GM19043 (cell line): ENCODE measurements at regions not wholly inside any gene's neighbourhood (a gene's known extent, or its start where the extent isn't known, plus 50 kb on each side); places are given as distances from the start of the nearest gene placed in this dataset.

Experiments
- ATAC-seq: cut with Tn5 transposase; IDR thresholded peaks from one replicate; pipeline ENCODE4 v1.9.1; 2021; ENCODE audit warnings: low read depth; ENCODE audit not compliant: unreplicated experiment

GRCh38 chr7:12741951-12742575, 54.6 kb downstream of the ARL4A start:
- ATAC-seq: no peak

DNA sequence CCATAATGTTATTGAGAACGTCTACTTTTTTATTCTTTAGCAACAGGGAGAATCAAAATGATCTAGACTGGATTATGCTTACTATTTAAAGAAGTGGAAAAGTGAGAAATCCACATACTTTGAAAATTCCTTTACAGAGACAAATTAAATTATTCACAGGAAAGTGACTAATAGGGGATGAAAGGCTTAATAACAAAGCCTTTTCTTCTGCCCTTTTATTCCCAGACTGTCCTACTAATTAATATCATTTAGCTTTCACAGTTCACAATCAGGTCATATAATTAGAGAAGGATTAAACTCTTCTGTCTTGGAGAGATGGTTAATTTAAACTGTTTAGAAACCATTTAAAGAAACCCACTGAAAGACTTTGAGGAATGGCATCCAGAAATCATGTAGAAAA, 58.8 kb downstream of the ARL4A start:
- ATAC-seq: no peak

- ATAC-seq: no peak
Observed at GRCh38 chr7:12747687-12748306, 60.4 kb downstream of the ARL4A start.

- ATAC-seq: no peak
Observed at GRCh38 chr7:12749069-12749468, 61.6 kb downstream of the ARL4A start.

DNA sequence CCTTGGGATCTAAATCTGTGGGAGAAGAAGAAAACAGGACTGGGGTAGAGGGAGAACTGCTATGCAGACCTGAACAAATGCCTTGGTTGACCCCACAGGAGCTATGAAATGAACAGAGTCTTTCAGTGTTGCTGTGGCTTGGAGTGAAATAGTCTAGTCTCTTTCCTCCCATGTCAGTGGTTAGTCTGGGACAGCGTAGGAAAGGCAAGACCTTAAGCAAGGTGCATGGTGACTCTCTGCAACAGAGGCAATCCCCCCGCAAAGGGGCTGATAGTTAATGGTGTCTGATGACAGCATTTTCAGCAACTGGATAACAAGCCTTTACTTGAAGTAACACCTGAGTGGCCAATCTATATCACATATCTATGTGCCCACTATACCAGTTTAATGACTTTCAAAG, 62.3 kb downstream of the ARL4A start:
- ATAC-seq: no peak

- no peak for ATAC-seq
Observed at GRCh38 chr7:12751764-12752163, 64.3 kb downstream of the ARL4A start.

GRCh38 chr7:12754179-12754578, 66.7 kb downstream of the ARL4A start:
- ATAC-seq: no peak

DNA sequence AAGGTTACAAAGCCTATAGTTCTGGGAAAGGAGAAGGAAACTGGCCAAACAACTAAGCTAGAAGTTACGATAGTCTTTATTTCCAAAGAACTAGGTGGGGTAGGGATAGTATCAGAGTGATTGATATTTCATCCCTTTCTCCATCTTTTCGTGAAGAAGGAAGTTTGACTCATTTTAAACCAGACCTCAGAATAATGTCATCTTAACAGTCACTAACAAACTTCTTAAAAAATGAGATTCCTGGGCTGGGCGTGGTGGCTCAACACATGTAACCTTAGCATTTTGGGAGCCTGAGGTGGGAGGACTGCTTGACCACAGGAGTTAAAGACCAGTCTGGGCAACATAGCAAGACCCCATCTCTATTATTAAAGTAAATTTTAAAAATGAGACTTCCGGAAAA, 69.4 kb downstream of the ARL4A start:
- no peak for ATAC-seq

DNA sequence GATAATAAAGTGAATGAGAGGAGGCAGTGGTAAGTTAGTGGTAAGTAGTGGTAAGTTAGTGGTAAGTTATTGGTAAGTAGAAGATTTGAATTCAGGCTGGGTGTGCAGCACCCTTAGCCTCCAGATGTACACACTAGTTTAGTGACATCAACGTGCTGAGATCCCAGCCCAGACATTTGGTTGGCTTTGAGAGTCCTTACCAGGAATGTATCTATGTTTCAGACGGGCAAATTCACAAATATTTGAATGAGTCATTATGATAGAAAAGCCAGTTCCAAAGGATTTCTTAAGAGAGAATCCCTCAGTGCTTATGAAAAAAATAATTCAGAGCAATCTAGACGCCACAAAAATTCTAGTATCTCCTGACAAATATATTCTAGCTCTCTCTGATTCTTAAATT, 70.0 kb downstream of the ARL4A start:
- ATAC-seq: no peak

GRCh38 chr7:12759151-12759550, 71.7 kb downstream of the ARL4A start:
- ATAC-seq: no peak

GRCh38 chr7:12761111-12761510, 73.7 kb downstream of the ARL4A start:
- ATAC-seq: no peak

GRCh38 chr7:12761691-12762090, 74.3 kb downstream of the ARL4A start:
- no peak for ATAC-seq

DNA sequence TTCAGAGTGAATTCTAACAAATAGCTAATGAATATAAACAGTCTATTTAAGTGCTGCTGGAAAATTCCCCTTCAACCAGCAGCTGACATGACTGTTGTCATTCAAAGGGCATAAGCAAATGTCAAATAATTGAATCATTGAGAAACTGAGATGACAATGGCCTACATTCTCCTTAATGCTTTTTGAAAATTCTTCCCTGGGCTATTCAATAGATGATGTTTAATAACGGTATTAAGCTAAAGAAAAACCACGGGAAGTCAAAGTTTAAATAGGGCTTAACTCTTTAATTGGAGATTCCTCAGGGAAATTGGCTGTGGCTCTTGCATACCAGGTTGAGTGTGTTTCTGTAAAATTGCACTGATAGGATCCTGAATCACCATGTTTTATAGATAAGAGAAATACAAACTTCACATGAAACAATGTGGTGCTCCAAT, 77.0 kb downstream of the ARL4A start:
- ATAC-seq: no peak

DNA sequence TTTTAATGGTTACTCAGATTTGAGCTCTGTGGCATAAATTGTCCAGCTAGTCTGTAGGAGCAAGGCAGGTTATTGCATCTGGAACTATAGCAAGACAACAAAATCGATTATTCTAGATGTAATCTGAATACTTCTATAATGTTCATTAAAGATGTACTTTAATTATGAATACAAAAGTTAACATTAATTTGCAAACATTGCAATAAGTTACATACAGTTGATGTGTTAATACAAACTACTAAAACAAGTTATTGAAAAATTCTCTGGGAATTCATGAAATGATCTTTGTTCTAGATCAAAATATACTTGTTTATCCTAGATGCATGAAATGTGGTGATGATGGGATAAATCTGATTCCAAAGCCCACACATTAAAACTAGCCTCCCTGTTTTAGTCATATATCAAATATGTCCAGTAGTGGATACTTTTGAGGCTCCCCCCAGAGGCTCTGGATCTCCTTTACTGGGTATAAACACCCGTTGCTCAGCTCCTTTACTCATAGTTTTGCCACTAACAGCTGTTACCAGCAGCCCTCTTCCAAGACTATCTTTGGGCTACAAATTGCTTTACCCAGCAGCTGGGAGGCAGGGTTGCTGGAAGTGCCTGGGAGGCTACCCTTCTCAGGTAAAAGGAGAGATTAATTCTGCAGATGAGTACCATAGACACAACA, 78.1 kb downstream of the ARL4A start:
- no peak for ATAC-seq

DNA sequence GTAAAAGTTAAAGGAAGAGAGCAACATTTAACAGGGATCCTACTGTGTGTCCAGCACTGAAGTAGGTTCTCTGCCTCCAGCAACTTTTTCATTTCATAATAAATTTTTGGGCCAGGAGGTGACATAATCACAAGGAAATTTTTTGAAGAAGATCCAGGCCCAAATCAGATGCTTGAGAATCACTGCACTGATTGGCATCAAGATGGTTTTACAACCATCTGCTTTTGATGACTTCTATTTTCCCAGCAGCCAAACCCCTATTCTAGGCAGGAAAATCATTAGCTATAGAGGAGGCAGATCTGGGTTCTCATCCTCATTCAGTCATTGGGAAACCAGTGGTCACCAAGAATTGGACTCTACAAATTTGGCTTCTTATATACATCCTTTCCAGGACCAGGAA, 79.0 kb downstream of the ARL4A start:
- ATAC-seq: no peak

DNA sequence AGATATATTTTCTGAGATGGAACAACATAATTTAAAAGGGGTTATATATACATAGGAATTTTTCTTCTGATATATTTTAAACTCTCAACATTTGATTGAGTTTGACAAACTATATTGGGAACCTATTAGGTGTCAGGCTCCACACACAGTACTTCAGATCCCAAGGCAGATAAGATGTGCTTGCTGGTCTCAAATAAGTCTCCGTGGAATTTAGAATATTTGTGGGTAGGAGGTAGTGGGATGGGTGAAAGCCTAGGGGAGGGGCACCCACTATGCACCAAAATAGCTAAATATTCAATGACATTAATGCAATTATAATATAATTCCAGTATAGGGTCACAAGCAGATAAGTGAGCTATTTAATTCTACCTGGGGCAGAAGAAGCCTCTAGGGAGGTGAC, 81.5 kb downstream of the ARL4A start:
- no peak for ATAC-seq

DNA sequence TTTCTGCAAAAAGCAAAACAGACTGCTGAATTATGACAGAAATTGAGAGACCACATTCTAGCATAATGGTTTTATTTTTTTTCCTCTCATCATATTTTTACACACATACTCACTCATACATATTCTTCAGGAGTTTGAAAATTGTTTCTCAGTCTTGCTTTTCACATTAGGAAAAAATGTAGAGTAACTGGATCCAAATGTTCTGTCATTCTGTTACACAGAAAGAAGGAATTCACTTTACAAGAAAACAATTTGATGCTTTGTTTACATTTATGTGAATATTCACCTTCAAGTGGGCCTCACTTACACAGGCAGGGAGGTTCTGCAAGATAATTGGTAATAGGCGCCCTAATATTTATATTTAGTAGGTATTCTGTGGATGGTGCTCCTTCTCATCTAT, 82.0 kb downstream of the ARL4A start:
- ATAC-seq: no peak

GRCh38 chr7:12770227-12770975, 83.0 kb downstream of the ARL4A start:
- no peak for ATAC-seq

DNA sequence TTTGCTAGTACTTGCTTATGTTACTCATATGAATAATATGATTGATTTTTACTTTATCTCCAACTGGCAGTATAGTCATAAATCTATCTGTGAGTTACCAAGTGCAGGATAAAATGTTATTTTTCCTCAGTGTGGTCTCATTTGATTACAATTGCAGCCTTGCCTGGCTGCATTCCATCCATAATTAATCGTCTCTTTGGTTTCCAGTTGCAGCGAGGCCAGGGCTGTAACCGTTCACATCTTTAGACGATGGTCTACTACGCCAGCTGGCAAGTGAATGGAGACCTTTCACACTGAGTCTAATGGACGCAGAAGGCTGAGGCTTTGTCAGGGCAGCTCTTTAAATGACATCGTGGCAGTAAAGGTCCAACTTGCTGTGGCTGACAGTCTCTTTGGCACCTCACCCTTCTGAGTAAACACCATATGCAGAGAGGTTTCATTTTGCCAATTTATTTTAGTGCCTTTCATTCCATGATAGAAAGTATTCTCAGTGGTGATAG, 84.0 kb downstream of the ARL4A start:
- no peak for ATAC-seq

DNA sequence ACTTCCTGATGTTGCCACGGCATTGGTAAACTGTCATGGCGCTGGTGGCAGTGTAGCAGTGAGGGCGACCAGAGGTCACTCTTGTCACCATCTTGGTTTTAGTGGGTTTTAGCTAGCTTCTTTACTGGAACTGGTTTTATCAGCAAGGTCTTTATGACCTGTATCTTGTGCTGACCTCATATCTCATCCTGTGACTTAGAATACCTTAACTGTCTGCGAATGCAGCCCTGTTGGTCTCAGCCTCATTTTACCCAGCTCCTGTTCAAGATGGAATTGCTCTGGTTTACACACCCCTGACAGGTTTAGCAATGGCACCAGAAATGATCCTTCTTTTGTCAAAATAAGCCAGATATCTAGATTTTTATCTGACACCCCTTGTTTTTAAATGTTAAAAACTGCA, 85.3 kb downstream of the ARL4A start:
- ATAC-seq: no peak

- no peak for ATAC-seq
Observed at GRCh38 chr7:12777257-12777656, 89.8 kb downstream of the ARL4A start.
